Retinal pigment epithelial cell (primary cell): ENCODE measurements at regions not wholly inside any gene's neighbourhood (a gene's known extent, or its start where the extent isn't known, plus 50 kb on each side); places are given as distances from the start of the nearest gene placed in this dataset.

ENCODE experiments used
- DNase-seq: peaks from one replicate; pipeline ENCODE4 v3.0.0-alpha.2; 2010; ENCODE audit warnings: low read depth
- H3K4me3 ChIP-seq: 2 replicates; pipeline ENCODE4 v1.5.1; 2011; ENCODE audit warnings: mild to moderate bottlenecking, low read length, control low read depth, moderate library complexity
- CTCF ChIP-seq: conservative IDR thresholded peaks from 2 replicates; pipeline ENCODE4 v1.5.1; 2011; ENCODE audit warnings: low read depth, low read length, control low read depth, inconsistent platforms

GRCh38 chr3:102297072-102297658, 137.7 kb upstream of the ZPLD1 start:
- no peak overlapping the region for H3K4me3 ChIP-seq
- DNase-seq, result no peak

GRCh38 chr3:102299125-102299877, 135.5 kb upstream of the ZPLD1 start:
- no peak for DNase-seq
- no peak for TF ChIP-seq CTCF
- no peak overlapping the region for H3K4me3 ChIP-seq

More at GRCh38 chr3:102297072-102297658, 137.7 kb upstream of the ZPLD1 start:
- no peak for TF ChIP-seq CTCF

DNA sequence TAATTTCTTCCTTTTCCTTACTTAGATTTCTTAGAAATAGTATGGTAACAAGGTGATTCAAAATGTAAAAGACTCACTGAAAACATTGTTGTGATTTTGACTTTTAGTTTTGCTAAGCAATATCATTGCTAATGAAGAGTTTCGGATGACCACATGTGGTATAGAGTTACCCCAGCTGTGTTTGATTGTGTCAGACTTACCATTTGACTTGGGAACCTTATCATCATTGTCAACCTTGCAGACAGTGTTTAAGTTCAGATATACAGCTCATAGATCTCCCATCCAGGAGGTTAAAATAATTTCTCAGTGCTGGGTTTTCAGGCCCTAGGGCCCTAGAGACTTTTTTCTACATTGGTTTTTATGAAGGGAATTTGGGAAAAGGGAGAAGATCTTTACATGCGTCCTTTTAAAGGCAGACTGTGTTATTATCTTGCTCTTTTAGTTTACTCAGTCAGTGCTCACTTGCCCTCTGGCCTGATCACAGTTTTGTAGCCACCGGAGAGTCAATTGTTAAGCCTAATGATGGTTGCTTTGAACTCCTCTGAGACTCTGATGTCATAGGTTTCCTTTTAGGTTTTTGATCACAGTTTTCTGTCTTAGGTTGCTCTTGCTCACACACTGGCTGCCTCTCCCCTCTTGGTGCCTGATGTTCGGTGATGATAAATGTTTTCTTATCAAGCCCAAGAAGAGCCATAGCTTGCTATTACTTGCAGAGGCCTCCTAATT, 133.5 kb upstream of the ZPLD1 start:
- H3K4me3 ChIP-seq, result no peak overlapping the region
- TF ChIP-seq CTCF, result no peak
- DNase-seq, result no peak

GRCh38 chr3:102302020-102302419, 132.8 kb upstream of the ZPLD1 start:
- DNase-seq, result no peak
- H3K4me3 ChIP-seq, result no peak overlapping the region
- TF ChIP-seq CTCF, result no peak

DNA sequence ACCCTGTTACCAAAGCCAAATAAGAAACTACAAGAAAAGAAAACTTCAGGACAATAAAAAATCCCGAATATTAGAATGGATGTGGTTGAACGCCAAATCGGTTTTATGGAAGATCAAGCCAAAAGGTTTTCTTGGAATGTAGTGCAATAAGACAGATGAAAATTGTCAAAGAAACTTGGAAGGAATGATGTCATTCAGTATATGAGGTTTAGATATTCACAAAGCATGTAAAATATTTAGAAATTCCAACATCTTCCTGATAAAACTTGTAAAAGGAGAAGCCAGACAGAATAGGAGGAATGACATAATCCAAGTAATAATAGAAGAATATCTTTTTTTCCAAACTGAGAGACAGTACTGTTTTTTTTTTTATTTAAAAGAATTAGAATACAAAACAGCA, 130.3 kb upstream of the ZPLD1 start:
- TF ChIP-seq CTCF, result no peak
- no peak overlapping the region for H3K4me3 ChIP-seq
- DNase-seq, result no peak

DNA sequence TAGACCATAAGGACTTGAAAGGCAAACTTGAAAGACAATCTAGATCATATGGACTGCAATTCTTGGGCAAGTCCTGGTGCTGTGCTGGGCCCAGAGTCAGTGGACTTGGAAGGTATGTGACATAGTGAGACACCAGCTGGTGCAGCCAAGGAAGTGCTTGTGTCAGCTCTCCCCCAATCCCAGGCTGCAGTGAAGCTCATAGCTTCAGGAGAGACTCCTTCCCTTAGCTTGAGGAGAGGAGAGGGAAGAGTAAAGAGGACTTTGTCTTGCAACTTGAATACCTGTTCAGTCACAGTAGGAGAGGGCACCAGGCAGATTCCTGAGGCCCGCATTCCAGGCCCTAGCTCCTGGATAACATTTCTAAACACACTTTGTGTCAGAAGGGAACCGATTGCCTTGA, 127.4 kb upstream of the ZPLD1 start:
- no peak for DNase-seq

More for the DNA sequence above, 127.4 kb upstream of the ZPLD1 start:
- TF ChIP-seq CTCF, result no peak
- no peak overlapping the region for H3K4me3 ChIP-seq
